HepG2 (cell line): ENCODE measurements at regions not wholly inside any gene's neighbourhood (a gene's known extent, or its start where the extent isn't known, plus 50 kb on each side); places are given as distances from the start of the nearest gene placed in this dataset.

Source experiments
- ATAC-seq: fragments of 200-7000 bp; cut with Tn5 transposase; 3 replicates; pipeline ENCODE4 v1.9.1; 2020; ENCODE audit warnings: mild to moderate bottlenecking, moderate library complexity
- BruUV-seq: library from RNA; stranded (reverse); fragments of 400-500 nt; replicated peaks from 2 replicates; lab custom pipeline; 2021; lab: Mats Ljungman, UMichigan
- CTCF ChIA-PET: fragments of 300-600 bp; formaldehyde crosslinking; extraction: SDS; loops from one replicate; lab custom pipeline; 2021; ENCODE audit warnings: low total read pairs, inconsistent platforms, low intra/inter-chr PET ratio; lab: Yijun Ruan, JAX
- POLR2A ChIA-PET: fragments of 350-600 bp; sonication (Branson Sonifier 250); formaldehyde crosslinking; loops from one replicate; lab custom pipeline; 2020; ENCODE audit warnings: antibody characterized with exemption, inconsistent platforms; lab: Yijun Ruan, JAX
- DNase-seq: peaks from one replicate; pipeline ENCODE4 v3.0.0-alpha.2; 2015; ENCODE audit warnings: low spot score
- FAIRE-seq: peaks from 3 replicates; lab custom pipeline; 2011; peaks lifted over from hg19 to GRCh38; lab: Jason Lieb, UNC
- H2AFZ ChIP-seq: one replicate; pipeline ENCODE4 v1.6.1; 2011; ENCODE audit warnings: low read length, inconsistent platforms
- H3K27ac ChIP-seq: fragments of 300-600 bp; 3 replicates; pipeline ENCODE4 v1.8.0; 2011; ENCODE audit warnings: mixed run types, mild to moderate bottlenecking, mixed read lengths, low read length, inconsistent platforms; ENCODE audit not compliant: insufficient read depth; ENCODE audit errors: extremely low read length
- H3K27me3 ChIP-seq, 2 experiments: fragments of 200-600 bp in 1 of 2; 2 replicates in 1 of 2; 3 replicates in 1 of 2; pipeline versions ENCODE4 v1.6.0 to v1.8.0; 2011; ENCODE audit warnings: low read length in 2 of 2, mild to moderate bottlenecking in 2 of 2, moderate library complexity in 2 of 2, inconsistent platforms in 1 of 2; ENCODE audit not compliant: insufficient read depth in 2 of 2, control insufficient read depth in 1 of 2
- H3K36me3 ChIP-seq, 2 experiments: fragments of 200-600 bp in 1 of 2; replicated peaks in 1 of 2; 2 replicates in 1 of 2; 3 replicates in 1 of 2; pipeline versions ENCODE4 v1.5.1 to v1.8.0; 2011; ENCODE audit warnings: low read length in 2 of 2, inconsistent platforms in 1 of 2; ENCODE audit not compliant: insufficient read depth in 2 of 2, control insufficient read depth in 1 of 2
- H3K4me1 ChIP-seq: 2 replicates; pipeline ENCODE4 v1.5.1; 2012; ENCODE audit warnings: low read length, inconsistent platforms; ENCODE audit not compliant: insufficient read depth
- H3K4me2 ChIP-seq: 2 replicates; pipeline ENCODE4 v1.6.0; 2011; ENCODE audit warnings: low read depth, low read length, inconsistent platforms
- H3K4me3 ChIP-seq, 3 experiments: fragments of 200-600 bp in 1 of 3; sonication (generic), shearing (Covaris generic) in 1 of 3; replicated peaks in 1 of 3; 2 replicates each; pipeline ENCODE4 v1.5.1; 2011 to 2016; ENCODE audit warnings: low read length in 3 of 3, inconsistent platforms in 2 of 3, low read depth in 2 of 3, mild to moderate bottlenecking in 2 of 3, control low read depth in 1 of 3, mixed read lengths in 1 of 3; ENCODE audit not compliant: insufficient read depth in 1 of 3
- H3K79me2 ChIP-seq: one replicate; pipeline ENCODE4 v1.6.1; 2011; ENCODE audit warnings: low read length, inconsistent platforms; ENCODE audit not compliant: insufficient read depth
- H3K9ac ChIP-seq: 2 replicates; pipeline ENCODE4 v1.6.0; 2011; ENCODE audit warnings: mild to moderate bottlenecking, low read depth, low read length, inconsistent platforms; ENCODE audit not compliant: insufficient read depth
- H3K9me3 ChIP-seq: 2 replicates; pipeline ENCODE4 v1.5.1; 2012; ENCODE audit warnings: mild to moderate bottlenecking, low read length
- H4K20me1 ChIP-seq: 2 replicates; pipeline ENCODE4 v1.6.0; 2011; ENCODE audit warnings: inconsistent platforms, mild to moderate bottlenecking, low read length, moderate library complexity; ENCODE audit not compliant: insufficient read depth
- DMAP1 ChIP-seq: IDR thresholded peaks from 2 replicates; pipeline ENCODE4 v1.6.1; 2016
- KLF11 ChIP-seq: IDR thresholded peaks from 2 replicates; pipeline ENCODE4 v1.6.1; 2016; ENCODE audit warnings: missing compliant biosample characterization
- PPARG ChIP-seq: conservative IDR thresholded peaks from 2 replicates; pipeline ENCODE4 v1.6.1; 2016; ENCODE audit warnings: missing biosample characterization, missing genetic modification reagents
- RARA ChIP-seq: IDR thresholded peaks from 2 replicates; pipeline ENCODE4 v1.6.1; 2016; ENCODE audit warnings: missing genetic modification reagents, missing compliant biosample characterization
- RCOR2 ChIP-seq: IDR thresholded peaks from 2 replicates; pipeline ENCODE4 v1.6.1; 2016; ENCODE audit warnings: missing biosample characterization, missing genetic modification reagents
- REPIN1 ChIP-seq: sonication (generic); formaldehyde crosslinking; IDR thresholded peaks from 2 replicates; pipeline ENCODE4 v1.8.0; 2022; ENCODE audit warnings: missing genetic modification reagents, low read depth, mild to moderate bottlenecking, borderline replicate concordance
- SRSF4 ChIP-seq: fragments of 200-400 bp; formaldehyde crosslinking; IDR thresholded peaks from one replicate; pipeline ENCODE4 v1.6.1; 2018; ENCODE audit warnings: mild to moderate bottlenecking, low read depth, low read length, moderate library complexity; ENCODE audit not compliant: poor library complexity, severe bottlenecking
- U2AF2 ChIP-seq: fragments of 200-400 bp; formaldehyde crosslinking; IDR thresholded peaks from 2 replicates; pipeline ENCODE4 v1.6.1; 2017; ENCODE audit warnings: low read depth, mild to moderate bottlenecking, low read length
- ZFP62 ChIP-seq: sonication (generic); formaldehyde crosslinking; IDR thresholded peaks from 2 replicates; pipeline ENCODE4 v1.4.0; 2020; ENCODE audit warnings: missing genetic modification reagents
- ZNF24 ChIP-seq: fragments of 450-650 bp; IDR thresholded peaks from 2 replicates; pipeline ENCODE4 v1.6.1; 2017; ENCODE audit warnings: antibody characterized with exemption, mild to moderate bottlenecking
- ZNF562 ChIP-seq: sonication (generic); formaldehyde crosslinking; IDR thresholded peaks from 2 replicates; pipeline ENCODE4 v1.8.0; 2022; ENCODE audit warnings: missing genetic modification reagents, borderline replicate concordance
- ZSCAN12 ChIP-seq: sonication (generic); formaldehyde crosslinking; IDR thresholded peaks from 2 replicates; pipeline ENCODE4 v1.9.0; 2021; ENCODE audit warnings: mild to moderate bottlenecking, missing genetic modification reagents
- WGBS: methylation state at CpG from one replicate; pipeline ENCODE4 v1.1.6; 2017; ENCODE audit warnings: low lambda C conversion rate; 5-methylcytosine and 5-hydroxymethylcytosine counted together
- in situ Hi-C: cut with HindIII; loops from 2 replicates; pipeline ENCODE4 v1.10.0; 2017; ENCODE audit warnings: low pct_unique_long_range_greater_than_20kb; ENCODE audit not compliant: extremely low pct_ligation_motif_present
- intact Hi-C: fragments of 100-400 bp; cut with micrococcal nuclease; formaldehyde crosslinking; loops from one replicate; pipeline ENCODE4 v1.10.0; 2022; ENCODE audit not compliant: unreplicated experiment
- TF ChIP-seq, protein P1 (sequence below): sonication (generic); formaldehyde crosslinking; IDR thresholded peaks from 2 replicates; pipeline ENCODE4 v1.9.0; 2021; ENCODE audit warnings: missing genetic modification reagents, borderline replicate concordance
- TF ChIP-seq, protein P2 (sequence below): sonication (generic); formaldehyde crosslinking; IDR thresholded peaks from 2 replicates; pipeline ENCODE4 v1.4.0; 2020; ENCODE audit warnings: mild to moderate bottlenecking, low read depth, missing genetic modification reagents
- TF ChIP-seq, protein P3 (sequence below): sonication (generic); formaldehyde crosslinking; IDR thresholded peaks from 2 replicates; pipeline ENCODE4 v1.5.0; 2020; ENCODE audit warnings: missing genetic modification reagents
- TF ChIP-seq, protein P4 (sequence below): sonication (generic); formaldehyde crosslinking; IDR thresholded peaks from 2 replicates; pipeline ENCODE4 v1.4.0; 2020; ENCODE audit warnings: mild to moderate bottlenecking, missing genetic modification reagents, borderline replicate concordance
- TF ChIP-seq, protein P5 (sequence below): sonication (generic); formaldehyde crosslinking; IDR thresholded peaks from 2 replicates; pipeline ENCODE4 v1.8.1; 2023; ENCODE audit warnings: mild to moderate bottlenecking, missing genetic modification reagents
- TF ChIP-seq, protein P6 (sequence below): sonication (generic); formaldehyde crosslinking; IDR thresholded peaks from 2 replicates; pipeline ENCODE4 v1.4.0; 2020; ENCODE audit warnings: missing genetic modification reagents

DNA sequence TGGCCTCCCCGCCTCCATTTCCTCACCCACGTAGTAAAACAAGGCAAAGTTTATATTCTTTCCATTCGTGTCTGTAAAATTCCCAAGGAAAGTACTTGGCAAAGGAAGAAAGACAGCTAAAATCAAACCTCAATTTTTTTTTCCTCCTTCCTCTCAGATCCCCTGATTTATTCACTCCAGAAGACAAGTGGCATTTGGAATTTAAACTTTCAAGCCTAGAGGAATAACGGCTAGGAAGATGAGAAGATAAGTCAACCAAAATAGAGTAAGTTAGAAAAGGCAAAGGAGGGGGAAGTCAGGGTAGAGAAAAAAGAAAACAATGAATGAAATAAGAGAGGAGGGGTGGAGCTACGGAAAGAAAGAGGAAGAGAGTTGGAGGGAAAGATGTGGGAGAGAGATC is 198.9 kb upstream of the PIK3C3 start:
- Histone ChIP-seq H3K4me3 (no peak overlapping the region), H3K79me2 (no peaks in the 10 kb centered on the region), H3K4me1 (no peaks in the 10 kb centered on the region), H3K9ac (no peak overlapping the region), H3K9me3 (no peaks in the 10 kb centered on the region), H3K4me2 (no peak overlapping the region), H3K27me3 (no peaks in the 10 kb centered on the region), H4K20me1 (no peaks in the 10 kb centered on the region), H2AFZ (no peak overlapping the region), H3K36me3 (no peaks in the 10 kb centered on the region), H3K27ac (no peak overlapping the region)
- TF ChIP-seq, protein P1, sequence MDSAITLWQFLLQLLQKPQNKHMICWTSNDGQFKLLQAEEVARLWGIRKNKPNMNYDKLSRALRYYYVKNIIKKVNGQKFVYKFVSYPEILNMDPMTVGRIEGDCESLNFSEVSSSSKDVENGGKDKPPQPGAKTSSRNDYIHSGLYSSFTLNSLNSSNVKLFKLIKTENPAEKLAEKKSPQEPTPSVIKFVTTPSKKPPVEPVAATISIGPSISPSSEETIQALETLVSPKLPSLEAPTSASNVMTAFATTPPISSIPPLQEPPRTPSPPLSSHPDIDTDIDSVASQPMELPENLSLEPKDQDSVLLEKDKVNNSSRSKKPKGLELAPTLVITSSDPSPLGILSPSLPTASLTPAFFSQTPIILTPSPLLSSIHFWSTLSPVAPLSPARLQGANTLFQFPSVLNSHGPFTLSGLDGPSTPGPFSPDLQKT (CRISPR knock-in tag) = no peak
- TF ChIP-seq ZNF24 (no peak), U2AF2 (no peak), KLF11 (CRISPR knock-in tag) (no peak), DMAP1 (CRISPR knock-in tag) (no peak), ZFP62 (CRISPR knock-in tag) (no peak), RARA (CRISPR knock-in tag) (no peak), SRSF4 (no peak), REPIN1 (CRISPR knock-in tag) (no peak), RCOR2 (CRISPR knock-in tag) (no peak), ZNF562 (CRISPR knock-in tag) (no peak), PPARG (CRISPR knock-in tag) (no peak), ZSCAN12 (CRISPR knock-in tag) (no peak)
- TF ChIP-seq, protein P2, sequence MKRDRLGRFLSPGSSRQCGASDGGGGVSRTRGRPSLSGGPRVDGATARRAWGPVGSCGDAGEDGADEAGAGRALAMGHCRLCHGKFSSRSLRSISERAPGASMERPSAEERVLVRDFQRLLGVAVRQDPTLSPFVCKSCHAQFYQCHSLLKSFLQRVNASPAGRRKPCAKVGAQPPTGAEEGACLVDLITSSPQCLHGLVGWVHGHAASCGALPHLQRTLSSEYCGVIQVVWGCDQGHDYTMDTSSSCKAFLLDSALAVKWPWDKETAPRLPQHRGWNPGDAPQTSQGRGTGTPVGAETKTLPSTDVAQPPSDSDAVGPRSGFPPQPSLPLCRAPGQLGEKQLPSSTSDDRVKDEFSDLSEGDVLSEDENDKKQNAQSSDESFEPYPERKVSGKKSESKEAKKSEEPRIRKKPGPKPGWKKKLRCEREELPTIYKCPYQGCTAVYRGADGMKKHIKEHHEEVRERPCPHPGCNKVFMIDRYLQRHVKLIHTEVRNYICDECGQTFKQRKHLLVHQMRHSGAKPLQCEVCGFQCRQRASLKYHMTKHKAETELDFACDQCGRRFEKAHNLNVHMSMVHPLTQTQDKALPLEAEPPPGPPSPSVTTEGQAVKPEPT (CRISPR knock-in tag) = no peak
- TF ChIP-seq, protein P3, sequence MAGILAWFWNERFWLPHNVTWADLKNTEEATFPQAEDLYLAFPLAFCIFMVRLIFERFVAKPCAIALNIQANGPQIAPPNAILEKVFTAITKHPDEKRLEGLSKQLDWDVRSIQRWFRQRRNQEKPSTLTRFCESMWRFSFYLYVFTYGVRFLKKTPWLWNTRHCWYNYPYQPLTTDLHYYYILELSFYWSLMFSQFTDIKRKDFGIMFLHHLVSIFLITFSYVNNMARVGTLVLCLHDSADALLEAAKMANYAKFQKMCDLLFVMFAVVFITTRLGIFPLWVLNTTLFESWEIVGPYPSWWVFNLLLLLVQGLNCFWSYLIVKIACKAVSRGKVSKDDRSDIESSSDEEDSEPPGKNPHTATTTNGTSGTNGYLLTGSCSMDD (CRISPR knock-in tag) = no peak
- TF ChIP-seq, protein P4, sequence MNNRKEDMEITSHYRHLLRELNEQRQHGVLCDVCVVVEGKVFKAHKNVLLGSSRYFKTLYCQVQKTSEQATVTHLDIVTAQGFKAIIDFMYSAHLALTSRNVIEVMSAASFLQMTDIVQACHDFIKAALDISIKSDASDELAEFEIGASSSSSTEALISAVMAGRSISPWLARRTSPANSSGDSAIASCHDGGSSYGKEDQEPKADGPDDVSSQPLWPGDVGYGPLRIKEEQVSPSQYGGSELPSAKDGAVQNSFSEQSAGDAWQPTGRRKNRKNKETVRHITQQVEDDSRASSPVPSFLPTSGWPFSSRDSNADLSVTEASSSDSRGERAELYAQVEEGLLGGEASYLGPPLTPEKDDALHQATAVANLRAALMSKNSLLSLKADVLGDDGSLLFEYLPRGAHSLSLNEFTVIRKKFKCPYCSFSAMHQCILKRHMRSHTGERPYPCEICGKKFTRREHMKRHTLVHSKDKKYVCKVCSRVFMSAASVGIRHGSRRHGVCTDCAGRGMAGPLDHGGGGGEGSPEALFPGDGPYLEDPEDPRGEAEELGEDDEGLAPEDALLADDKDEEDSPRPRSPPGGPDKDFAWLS (CRISPR knock-in tag) = no peak
- TF ChIP-seq, protein P5, sequence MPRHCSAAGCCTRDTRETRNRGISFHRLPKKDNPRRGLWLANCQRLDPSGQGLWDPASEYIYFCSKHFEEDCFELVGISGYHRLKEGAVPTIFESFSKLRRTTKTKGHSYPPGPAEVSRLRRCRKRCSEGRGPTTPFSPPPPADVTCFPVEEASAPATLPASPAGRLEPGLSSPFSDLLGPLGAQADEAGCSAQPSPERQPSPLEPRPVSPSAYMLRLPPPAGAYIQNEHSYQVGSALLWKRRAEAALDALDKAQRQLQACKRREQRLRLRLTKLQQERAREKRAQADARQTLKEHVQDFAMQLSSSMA = no peak
- TF ChIP-seq, protein P6, sequence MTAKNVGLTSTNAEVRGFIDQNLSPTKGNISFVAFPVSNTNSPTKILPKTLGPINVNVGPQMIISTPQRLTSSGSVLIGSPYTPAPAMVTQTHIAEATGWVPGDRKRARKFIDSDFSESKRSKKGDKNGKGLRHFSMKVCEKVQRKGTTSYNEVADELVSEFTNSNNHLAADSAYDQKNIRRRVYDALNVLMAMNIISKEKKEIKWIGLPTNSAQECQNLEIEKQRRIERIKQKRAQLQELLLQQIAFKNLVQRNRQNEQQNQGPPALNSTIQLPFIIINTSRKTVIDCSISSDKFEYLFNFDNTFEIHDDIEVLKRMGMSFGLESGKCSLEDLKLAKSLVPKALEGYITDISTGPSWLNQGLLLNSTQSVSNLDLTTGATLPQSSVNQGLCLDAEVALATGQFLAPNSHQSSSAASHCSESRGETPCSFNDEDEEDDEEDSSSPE (CRISPR knock-in tag) = no peak
- POLR2A ChIA-PET = no interaction called here
- no peak for ATAC-seq
- CTCF ChIA-PET = no interaction called here
- DNase-seq = no peak
- in situ Hi-C loops = no loop called here
- WGBS = 2% methylated on average over 5 of the region's 5 CpGs
- FAIRE-seq = no peak
- intact Hi-C loops = no loop called here
- no TSS peak for BruUV-seq
